ENCODE measurements at regions not wholly inside any gene's neighbourhood (a gene's known extent, or its start where the extent isn't known, plus 50 kb on each side); places are given as distances from the start of the nearest gene placed in this dataset.

DNA sequence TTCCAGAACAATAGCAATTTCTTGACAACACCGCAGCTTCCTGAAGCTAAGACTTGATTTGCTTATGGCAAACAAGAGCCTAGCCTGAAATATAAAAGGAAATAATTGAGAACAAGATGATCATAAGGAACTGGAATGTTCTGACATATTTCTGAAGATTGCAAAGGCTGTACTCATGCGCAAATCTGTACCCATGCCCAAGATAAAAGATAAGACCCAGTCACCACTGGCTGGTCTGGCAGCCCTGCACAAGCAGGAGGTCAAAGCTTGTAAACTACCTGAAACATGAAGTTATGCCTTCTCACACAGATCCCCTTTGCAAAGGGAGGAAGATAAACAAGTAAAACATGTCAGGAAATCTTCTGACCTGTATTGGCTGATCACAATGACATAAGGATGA, 160.8 kb upstream of the GYPC start:
- TF ChIP-seq, protein P1, sequence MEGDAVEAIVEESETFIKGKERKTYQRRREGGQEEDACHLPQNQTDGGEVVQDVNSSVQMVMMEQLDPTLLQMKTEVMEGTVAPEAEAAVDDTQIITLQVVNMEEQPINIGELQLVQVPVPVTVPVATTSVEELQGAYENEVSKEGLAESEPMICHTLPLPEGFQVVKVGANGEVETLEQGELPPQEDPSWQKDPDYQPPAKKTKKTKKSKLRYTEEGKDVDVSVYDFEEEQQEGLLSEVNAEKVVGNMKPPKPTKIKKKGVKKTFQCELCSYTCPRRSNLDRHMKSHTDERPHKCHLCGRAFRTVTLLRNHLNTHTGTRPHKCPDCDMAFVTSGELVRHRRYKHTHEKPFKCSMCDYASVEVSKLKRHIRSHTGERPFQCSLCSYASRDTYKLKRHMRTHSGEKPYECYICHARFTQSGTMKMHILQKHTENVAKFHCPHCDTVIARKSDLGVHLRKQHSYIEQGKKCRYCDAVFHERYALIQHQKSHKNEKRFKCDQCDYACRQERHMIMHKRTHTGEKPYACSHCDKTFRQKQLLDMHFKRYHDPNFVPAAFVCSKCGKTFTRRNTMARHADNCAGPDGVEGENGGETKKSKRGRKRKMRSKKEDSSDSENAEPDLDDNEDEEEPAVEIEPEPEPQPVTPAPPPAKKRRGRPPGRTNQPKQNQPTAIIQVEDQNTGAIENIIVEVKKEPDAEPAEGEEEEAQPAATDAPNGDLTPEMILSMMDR (IDR thresholded peaks at IDR 0.05) = no peak
- no peak for TF ChIP-seq POLR2A (IDR thresholded peaks at IDR 0.05)

Data from right lobe of liver (tissue), 4 donors.